Right cardiac atrium (tissue), 5 donors: ENCODE measurements at regions not wholly inside any gene's neighbourhood (a gene's known extent, or its start where the extent isn't known, plus 50 kb on each side); places are given as distances from the start of the nearest gene placed in this dataset.
"Not testable (repeated sequence)": the region's sequence is repeated elsewhere in the genome, so short reads cannot be mapped to it uniquely, and the experiment has no call there.

ENCODE experiments used
- ATAC-seq, 2 donors: fragments of 200-7000 bp; cut with Tn5 transposase; one replicate each; pipeline versions ENCODE4 v1.8.0 to v1.9.1; 2020; ENCODE audit warnings: moderate library complexity in 2 of 2, mild to moderate bottlenecking in 1 of 2
- DNase-seq, 3 donors: peaks; one replicate each; pipeline ENCODE4 v3.0.0-alpha.2; 2020
- H3K27ac ChIP-seq: one replicate; pipeline ENCODE4 v1.5.1; 2013; ENCODE audit warnings: mild to moderate bottlenecking, low read length, control low read depth, moderate library complexity
- H3K27me3 ChIP-seq: one replicate; pipeline ENCODE4 v1.6.1; 2013; ENCODE audit not compliant: control insufficient read depth, insufficient read depth
- H3K4me1 ChIP-seq: one replicate; pipeline ENCODE4 v1.6.1; 2013; ENCODE audit warnings: low read length; ENCODE audit not compliant: control insufficient read depth, insufficient read depth
- H3K4me3 ChIP-seq: one replicate; pipeline ENCODE4 v1.5.1; 2013; ENCODE audit warnings: low read length, control low read depth
- H3K9me3 ChIP-seq: one replicate; pipeline ENCODE4 v1.6.1; 2013; ENCODE audit warnings: low read length; ENCODE audit not compliant: control insufficient read depth
- WGBS: extraction: QIAGEN DNeasy Blood & Tissue Kit; methylation state at CpG from one replicate; pipeline ENCODE4 v1.1.7; 2013; 5-methylcytosine and 5-hydroxymethylcytosine counted together
- intact Hi-C, 4 donors: fragments of 100-400 bp; cut with DNase I; formaldehyde crosslinking; loops; one replicate each; pipeline versions ENCODE4 v1.11.0 to v1.14.0; 2022 to 2023
- donor health status: healthy with polysubstance abuse.
- donor health status: DM: no; HTN: yes; CAD: no.
- donor health status: DM: no; HTN: no; CAD: no.
- donor health status: DM: no; HTN: yes; CAD: no; lungs with severe emphysema.
- donor health status: DM: yes; HTN: yes; CAD: no.

GRCh38 chr2:396903-397302 lies 109.0 kb upstream of the ALKAL2 start:
- no peaks in the 10 kb centered on the region for H3K27me3 ChIP-seq
- no peak for DNase-seq
- H3K4me3 ChIP-seq: no peak overlapping the region
- H3K4me1 ChIP-seq: no peaks in the 10 kb centered on the region
- intact Hi-C loops: no loop called here
- no peak for ATAC-seq
- 87% methylated on average over 11 of the region's 11 CpGs for WGBS
- no peak overlapping the region for H3K27ac ChIP-seq
- no peaks in the 10 kb centered on the region for H3K9me3 ChIP-seq

- ATAC-seq (no peak), DNase-seq (no peak)
- no peaks in the 10 kb centered on the region for H3K4me1 ChIP-seq
- intact Hi-C loops: no loop called here
- H3K27ac ChIP-seq: no peak overlapping the region
- H3K4me3 ChIP-seq: no peak overlapping the region
- no peaks in the 10 kb centered on the region for H3K27me3 ChIP-seq
- 64% methylated on average over 12 of the region's 12 CpGs for WGBS
- no peaks in the 10 kb centered on the region for H3K9me3 ChIP-seq
Observed at GRCh38 chr2:395886-396285, 108.0 kb upstream of the ALKAL2 start.

GRCh38 chr2:393711-394696 lies 106.1 kb upstream of the ALKAL2 start:
- Histone ChIP-seq H3K9me3 (no peaks in the 10 kb centered on the region), H3K27ac (no peak overlapping the region), H3K27me3 (no peaks in the 10 kb centered on the region), H3K4me1 (no peaks in the 10 kb centered on the region), H3K4me3 (no peak overlapping the region)
- ATAC-seq: no peak
- intact Hi-C loops: no loop called here
- no peak for DNase-seq
- WGBS: 48% methylated on average over 37 of the region's 37 CpGs

- WGBS: 90% methylated on average over 9 of the region's 9 CpGs
- intact Hi-C loops: no loop called here
- no peak overlapping the region for H3K4me3 ChIP-seq
- H3K4me1 ChIP-seq: no peaks in the 10 kb centered on the region
- ATAC-seq: no peak
- no peak for DNase-seq
- no peaks in the 10 kb centered on the region for H3K27me3 ChIP-seq
- no peaks in the 10 kb centered on the region for H3K9me3 ChIP-seq
- no peak overlapping the region for H3K27ac ChIP-seq
Observed at GRCh38 chr2:392926-393280, 105.0 kb upstream of the ALKAL2 start.

- H3K4me3 ChIP-seq: no peak overlapping the region
- intact Hi-C loops: no loop called here
- ATAC-seq (no peak), DNase-seq (no peak)
- H3K27ac ChIP-seq: no peak overlapping the region
- WGBS: 85% methylated on average over 32 of the region's 32 CpGs
- H3K4me1 ChIP-seq: no peaks in the 10 kb centered on the region
- no peaks in the 10 kb centered on the region for H3K27me3 ChIP-seq
- no peaks in the 10 kb centered on the region for H3K9me3 ChIP-seq
Observed at GRCh38 chr2:392181-392925, 104.5 kb upstream of the ALKAL2 start.

GRCh38 chr2:391696-392095 lies 103.8 kb upstream of the ALKAL2 start:
- H3K9me3 ChIP-seq: no peaks in the 10 kb centered on the region
- WGBS: 69% methylated on average over 6 of the region's 6 CpGs
- intact Hi-C loops: no loop called here
- H3K4me3 ChIP-seq: no peak overlapping the region
- no peak for DNase-seq
- no peaks in the 10 kb centered on the region for H3K4me1 ChIP-seq
- H3K27ac ChIP-seq: no peak overlapping the region
- no peak for ATAC-seq
- no peaks in the 10 kb centered on the region for H3K27me3 ChIP-seq

- Histone ChIP-seq H3K9me3 (no peaks in the 10 kb centered on the region), H3K27me3 (no peaks in the 10 kb centered on the region), H3K4me1 (no peaks in the 10 kb centered on the region), H3K4me3 (no peak overlapping the region), H3K27ac (no peak overlapping the region)
- DNase-seq (no peak), ATAC-seq (no peak)
- WGBS: 89% methylated on average over 14 of the region's 14 CpGs
- intact Hi-C loops: no loop called here
Observed at GRCh38 chr2:390959-391358, 103.1 kb upstream of the ALKAL2 start.

GRCh38 chr2:389985-390384 lies 102.1 kb upstream of the ALKAL2 start:
- H3K27me3 ChIP-seq, DNase-seq, intact Hi-C loops, H3K4me3 ChIP-seq, H3K9me3 ChIP-seq, H3K4me1 ChIP-seq, H3K27ac ChIP-seq, ATAC-seq: not testable (repeated sequence)
- WGBS: 97% methylated on average over 15 of the region's 15 CpGs

GRCh38 chr2:388752-389151 lies 100.9 kb upstream of the ALKAL2 start:
- DNase-seq, H3K4me3 ChIP-seq, H3K27ac ChIP-seq, ATAC-seq, H3K9me3 ChIP-seq, H3K27me3 ChIP-seq, intact Hi-C loops, H3K4me1 ChIP-seq: not testable (repeated sequence)
- WGBS: 98% methylated on average over 24 of the region's 24 CpGs

GRCh38 chr2:387980-388421 lies 100.1 kb upstream of the ALKAL2 start:
- intact Hi-C loops: no loop called here
- ATAC-seq (no peak), DNase-seq (no peak)
- H3K9me3 ChIP-seq: no peaks in the 10 kb centered on the region
- no peaks in the 10 kb centered on the region for H3K4me1 ChIP-seq
- no peak overlapping the region for H3K4me3 ChIP-seq
- H3K27me3 ChIP-seq: no peaks in the 10 kb centered on the region
- 86% methylated on average over 18 of the region's 18 CpGs for WGBS
- H3K27ac ChIP-seq: no peak overlapping the region

- ATAC-seq (no peak), DNase-seq (no peak)
- 78% methylated on average over 10 of the region's 10 CpGs for WGBS
- Histone ChIP-seq H3K4me1 (no peaks in the 10 kb centered on the region), H3K27ac (no peak overlapping the region), H3K4me3 (no peak overlapping the region), H3K9me3 (no peaks in the 10 kb centered on the region), H3K27me3 (no peaks in the 10 kb centered on the region)
- intact Hi-C loops: no loop called here
Observed at GRCh38 chr2:386406-387103, 98.7 kb upstream of the ALKAL2 start.
